HepG2 (cell line): ENCODE measurements at regions not wholly inside any gene's neighbourhood (a gene's known extent, or its start where the extent isn't known, plus 50 kb on each side); places are given as distances from the start of the nearest gene placed in this dataset.

Experiments
- ATAC-seq: fragments of 200-7000 bp; cut with Tn5 transposase; 3 replicates; pipeline ENCODE4 v1.9.1; 2020; ENCODE audit warnings: mild to moderate bottlenecking, moderate library complexity
- BruUV-seq: library from RNA; stranded (reverse); fragments of 400-500 nt; replicated peaks from 2 replicates; lab custom pipeline; 2021; lab: Mats Ljungman, UMichigan
- CTCF ChIA-PET: fragments of 300-600 bp; formaldehyde crosslinking; extraction: SDS; loops from one replicate; lab custom pipeline; 2021; ENCODE audit warnings: low total read pairs, inconsistent platforms, low intra/inter-chr PET ratio; lab: Yijun Ruan, JAX
- POLR2A ChIA-PET: fragments of 350-600 bp; sonication (Branson Sonifier 250); formaldehyde crosslinking; loops from one replicate; lab custom pipeline; 2020; ENCODE audit warnings: antibody characterized with exemption, inconsistent platforms; lab: Yijun Ruan, JAX
- DNase-seq: peaks from one replicate; pipeline ENCODE4 v3.0.0-alpha.2; 2015; ENCODE audit warnings: low spot score
- FAIRE-seq: peaks from 3 replicates; lab custom pipeline; 2011; peaks lifted over from hg19 to GRCh38; lab: Jason Lieb, UNC
- H2AFZ ChIP-seq: one replicate; pipeline ENCODE4 v1.6.1; 2011; ENCODE audit warnings: low read length, inconsistent platforms
- H3K27ac ChIP-seq: fragments of 300-600 bp; 3 replicates; pipeline ENCODE4 v1.8.0; 2011; ENCODE audit warnings: mixed run types, mild to moderate bottlenecking, mixed read lengths, low read length, inconsistent platforms; ENCODE audit not compliant: insufficient read depth; ENCODE audit errors: extremely low read length
- H3K27me3 ChIP-seq, 2 experiments: fragments of 200-600 bp in 1 of 2; 2 replicates in 1 of 2; 3 replicates in 1 of 2; pipeline versions ENCODE4 v1.6.0 to v1.8.0; 2011; ENCODE audit warnings: low read length in 2 of 2, mild to moderate bottlenecking in 2 of 2, moderate library complexity in 2 of 2, inconsistent platforms in 1 of 2; ENCODE audit not compliant: insufficient read depth in 2 of 2, control insufficient read depth in 1 of 2
- H3K36me3 ChIP-seq, 2 experiments: fragments of 200-600 bp in 1 of 2; replicated peaks in 1 of 2; 2 replicates in 1 of 2; 3 replicates in 1 of 2; pipeline versions ENCODE4 v1.5.1 to v1.8.0; 2011; ENCODE audit warnings: low read length in 2 of 2, inconsistent platforms in 1 of 2; ENCODE audit not compliant: insufficient read depth in 2 of 2, control insufficient read depth in 1 of 2
- H3K4me1 ChIP-seq: 2 replicates; pipeline ENCODE4 v1.5.1; 2012; ENCODE audit warnings: low read length, inconsistent platforms; ENCODE audit not compliant: insufficient read depth
- H3K4me2 ChIP-seq: 2 replicates; pipeline ENCODE4 v1.6.0; 2011; ENCODE audit warnings: low read depth, low read length, inconsistent platforms
- H3K4me3 ChIP-seq, 3 experiments: fragments of 200-600 bp in 1 of 3; sonication (generic), shearing (Covaris generic) in 1 of 3; replicated peaks in 1 of 3; 2 replicates each; pipeline ENCODE4 v1.5.1; 2011 to 2016; ENCODE audit warnings: low read length in 3 of 3, inconsistent platforms in 2 of 3, low read depth in 2 of 3, mild to moderate bottlenecking in 2 of 3, control low read depth in 1 of 3, mixed read lengths in 1 of 3; ENCODE audit not compliant: insufficient read depth in 1 of 3
- H3K79me2 ChIP-seq: one replicate; pipeline ENCODE4 v1.6.1; 2011; ENCODE audit warnings: low read length, inconsistent platforms; ENCODE audit not compliant: insufficient read depth
- H3K9ac ChIP-seq: 2 replicates; pipeline ENCODE4 v1.6.0; 2011; ENCODE audit warnings: mild to moderate bottlenecking, low read depth, low read length, inconsistent platforms; ENCODE audit not compliant: insufficient read depth
- H3K9me3 ChIP-seq: 2 replicates; pipeline ENCODE4 v1.5.1; 2012; ENCODE audit warnings: mild to moderate bottlenecking, low read length
- H4K20me1 ChIP-seq: 2 replicates; pipeline ENCODE4 v1.6.0; 2011; ENCODE audit warnings: inconsistent platforms, mild to moderate bottlenecking, low read length, moderate library complexity; ENCODE audit not compliant: insufficient read depth
- CSRNP1 ChIP-seq: sonication (generic); formaldehyde crosslinking; IDR thresholded peaks from 2 replicates; pipeline ENCODE4 v1.8.1; 2023; ENCODE audit warnings: mild to moderate bottlenecking, missing genetic modification reagents
- HIC2 ChIP-seq: sonication (generic); formaldehyde crosslinking; IDR thresholded peaks from 2 replicates; pipeline ENCODE4 v1.9.0; 2022; ENCODE audit warnings: low read depth, missing genetic modification reagents
- NCOA5 ChIP-seq: sonication (generic); formaldehyde crosslinking; IDR thresholded peaks from 2 replicates; pipeline ENCODE4 v1.4.0; 2020; ENCODE audit warnings: missing genetic modification reagents
- NFIB ChIP-seq: sonication (generic); formaldehyde crosslinking; IDR thresholded peaks from 2 replicates; pipeline ENCODE4 v1.9.0; 2021; ENCODE audit warnings: missing genetic modification reagents, mild to moderate bottlenecking, borderline replicate concordance
- PAF1 ChIP-seq: IDR thresholded peaks from 2 replicates; pipeline ENCODE4 v1.6.1; 2016; ENCODE audit warnings: missing genetic modification reagents, missing compliant biosample characterization
- RBAK ChIP-seq: sonication (generic); formaldehyde crosslinking; IDR thresholded peaks from 2 replicates; pipeline ENCODE4 v1.5.1; 2020; ENCODE audit warnings: mild to moderate bottlenecking, missing genetic modification reagents
- TRIM22 ChIP-seq: fragments of 450-650 bp; IDR thresholded peaks from 2 replicates; pipeline ENCODE4 v1.6.1; 2017
- TRIM24 ChIP-seq: sonication (generic); formaldehyde crosslinking; IDR thresholded peaks from 2 replicates; pipeline ENCODE4 v1.8.0; 2022; ENCODE audit warnings: mild to moderate bottlenecking, missing genetic modification reagents
- ZNF414 ChIP-seq: sonication (generic); formaldehyde crosslinking; IDR thresholded peaks from 2 replicates; pipeline ENCODE4 v1.5.0; 2020; ENCODE audit warnings: missing genetic modification reagents
- ZNF616 ChIP-seq: sonication (generic); formaldehyde crosslinking; IDR thresholded peaks from 2 replicates; pipeline ENCODE4 v1.5.0; 2020; ENCODE audit warnings: low read depth, mild to moderate bottlenecking, missing genetic modification reagents
- ZNF850 ChIP-seq: sonication (generic); formaldehyde crosslinking; conservative IDR thresholded peaks from 2 replicates; pipeline ENCODE4 v1.9.0; 2021; ENCODE audit warnings: mild to moderate bottlenecking, missing genetic modification reagents
- WGBS: methylation state at CpG from one replicate; pipeline ENCODE4 v1.1.6; 2017; ENCODE audit warnings: low lambda C conversion rate; 5-methylcytosine and 5-hydroxymethylcytosine counted together
- in situ Hi-C: cut with HindIII; loops from 2 replicates; pipeline ENCODE4 v1.10.0; 2017; ENCODE audit warnings: low pct_unique_long_range_greater_than_20kb; ENCODE audit not compliant: extremely low pct_ligation_motif_present
- intact Hi-C: fragments of 100-400 bp; cut with micrococcal nuclease; formaldehyde crosslinking; loops from one replicate; pipeline ENCODE4 v1.10.0; 2022; ENCODE audit not compliant: unreplicated experiment

GRCh38 chr1:5554784-5555183, 437.4 kb downstream of the NPHP4 start:
- ATAC-seq = no peak
- Histone ChIP-seq H2AFZ (no peak overlapping the region), H3K27ac (no peak overlapping the region), H3K9me3 (no peaks in the 10 kb centered on the region), H3K9ac (no peak overlapping the region), H3K79me2 (no peaks in the 10 kb centered on the region), H3K4me3 (no peak overlapping the region), H3K36me3 (no peaks in the 10 kb centered on the region), H4K20me1 (no peaks in the 10 kb centered on the region), H3K4me2 (no peak overlapping the region), H3K27me3 (no peaks in the 10 kb centered on the region; a peak in 1 of 5 replicates), H3K4me1 (no peaks in the 10 kb centered on the region)
- FAIRE-seq = no peak
- no peak for TF ChIP-seq ZNF414 (CRISPR knock-in tag)
- TF ChIP-seq TRIM22 = no peak
- TF ChIP-seq PAF1 (CRISPR knock-in tag) = no peak
- TF ChIP-seq TRIM24 (CRISPR knock-in tag) = no peak
- TF ChIP-seq ZNF616 = no peak
- no peak for TF ChIP-seq HIC2 (CRISPR knock-in tag)
- no peak for TF ChIP-seq NCOA5
- TF ChIP-seq RBAK (CRISPR knock-in tag) = no peak
- no peak for TF ChIP-seq CSRNP1
- TF ChIP-seq ZNF850 (CRISPR knock-in tag) = no peak
- no peak for TF ChIP-seq NFIB (CRISPR knock-in tag)
- no TSS peak for BruUV-seq
- DNase-seq = no peak
- intact Hi-C loops (no loop called here), in situ Hi-C loops (no loop called here)
- POLR2A ChIA-PET = no interaction called here
- CTCF ChIA-PET = no interaction called here
- 2% methylated on average over 5 of the region's 5 CpGs for WGBS
